ENCODE measurements at regions not wholly inside any gene's neighbourhood (a gene's known extent, or its start where the extent isn't known, plus 50 kb on each side); places are given as distances from the start of the nearest gene placed in this dataset.

- POLR2A ChIA-PET (ENCODE audit: unreplicated experiment) = no interaction called here
- no peak overlapping the region for H3K4me3 ChIP-seq (ENCODE audit: low read length)
- no peak for DNase-seq
- no peaks in the 10 kb centered on the region for H4K20me1 ChIP-seq (ENCODE audit: low read length)
- H3K9me2 ChIP-seq (replicated peaks; ENCODE audit: low read length) = no peaks in the 10 kb centered on the region
- intact Hi-C loops (cut with micrococcal nuclease) = no loop called here
- no peak for ATAC-seq
- H3K9me3 ChIP-seq (ENCODE audit: low read length) = no peaks in the 10 kb centered on the region
- H3K36me3 ChIP-seq (ENCODE audit: low read depth, low read length) = no peaks in the 10 kb centered on the region
- H3K4me2 ChIP-seq (ENCODE audit: low read length) = no peak overlapping the region
- H3K79me2 ChIP-seq (ENCODE audit: low read length) = no peaks in the 10 kb centered on the region
- no peak overlapping the region for H3K9ac ChIP-seq (ENCODE audit: low read length)
- no peaks in the 10 kb centered on the region for H3K27me3 ChIP-seq (ENCODE audit: low read length)
- TF ChIP-seq, protein P1, sequence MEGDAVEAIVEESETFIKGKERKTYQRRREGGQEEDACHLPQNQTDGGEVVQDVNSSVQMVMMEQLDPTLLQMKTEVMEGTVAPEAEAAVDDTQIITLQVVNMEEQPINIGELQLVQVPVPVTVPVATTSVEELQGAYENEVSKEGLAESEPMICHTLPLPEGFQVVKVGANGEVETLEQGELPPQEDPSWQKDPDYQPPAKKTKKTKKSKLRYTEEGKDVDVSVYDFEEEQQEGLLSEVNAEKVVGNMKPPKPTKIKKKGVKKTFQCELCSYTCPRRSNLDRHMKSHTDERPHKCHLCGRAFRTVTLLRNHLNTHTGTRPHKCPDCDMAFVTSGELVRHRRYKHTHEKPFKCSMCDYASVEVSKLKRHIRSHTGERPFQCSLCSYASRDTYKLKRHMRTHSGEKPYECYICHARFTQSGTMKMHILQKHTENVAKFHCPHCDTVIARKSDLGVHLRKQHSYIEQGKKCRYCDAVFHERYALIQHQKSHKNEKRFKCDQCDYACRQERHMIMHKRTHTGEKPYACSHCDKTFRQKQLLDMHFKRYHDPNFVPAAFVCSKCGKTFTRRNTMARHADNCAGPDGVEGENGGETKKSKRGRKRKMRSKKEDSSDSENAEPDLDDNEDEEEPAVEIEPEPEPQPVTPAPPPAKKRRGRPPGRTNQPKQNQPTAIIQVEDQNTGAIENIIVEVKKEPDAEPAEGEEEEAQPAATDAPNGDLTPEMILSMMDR (conservative IDR thresholded peaks at IDR 0.05; ENCODE audit: low read depth, low read length) = no peak
- TF ChIP-seq EZH2phosphoT487 (IDR thresholded peaks at IDR 0.05; ENCODE audit: borderline replicate concordance, low read length) = no peak
- H3F3A ChIP-seq (ENCODE audit: low read length, unreplicated experiment) = no peaks in the 10 kb centered on the region
- H3K4me1 ChIP-seq (ENCODE audit: insufficient read depth, low read length) = no peaks in the 10 kb centered on the region
- H3K27ac ChIP-seq (ENCODE audit: low read length) = no peak overlapping the region
- BruUV-seq (replicated peaks) = no TSS peak
- CTCF ChIA-PET = no interaction called here
- no peak overlapping the region for H2AFZ ChIP-seq (ENCODE audit: low read length)
Observed at GRCh38 chr7:114312649-114313048, 102.0 kb upstream of the FOXP2 start.

- Histone ChIP-seq H3K9ac (ENCODE audit: low read length) (no peak overlapping the region), H3K4me3 (ENCODE audit: low read length) (no peak overlapping the region), H3K27ac (ENCODE audit: low read length) (no peak overlapping the region), H3K79me2 (ENCODE audit: low read length) (no peaks in the 10 kb centered on the region), H3K9me3 (ENCODE audit: low read length) (no peaks in the 10 kb centered on the region), H3K27me3 (ENCODE audit: low read length) (no peaks in the 10 kb centered on the region), H2AFZ (ENCODE audit: low read length) (no peak overlapping the region), H3K4me2 (ENCODE audit: low read length) (no peak overlapping the region), H3K4me1 (ENCODE audit: insufficient read depth, low read length) (no peaks in the 10 kb centered on the region), H4K20me1 (ENCODE audit: low read length) (no peaks in the 10 kb centered on the region), H3K9me2 (replicated peaks; ENCODE audit: low read length) (no peaks in the 10 kb centered on the region), H3F3A (ENCODE audit: low read length, unreplicated experiment) (no peaks in the 10 kb centered on the region), H3K36me3 (ENCODE audit: low read depth, low read length) (no peaks in the 10 kb centered on the region)
- DNase-seq (no peak), ATAC-seq (no peak)
- intact Hi-C loops (cut with micrococcal nuclease) = no loop called here
- POLR2A ChIA-PET (ENCODE audit: unreplicated experiment) = interaction anchor here (0.6 kb wide), 1 partner anchor 56 kb away, joined by 3 read pairs; no protein-coding TSS in a partner anchor
- no peak for TF ChIP-seq EZH2 (IDR thresholded peaks at IDR 0.05; ENCODE audit: low read length, unreplicated experiment)
- TF ChIP-seq, protein P1 (conservative IDR thresholded peaks at IDR 0.05; ENCODE audit: low read depth, low read length) = no peak
- no peak for TF ChIP-seq EZH2phosphoT487 (IDR thresholded peaks at IDR 0.05; ENCODE audit: borderline replicate concordance, low read length)
- no TSS peak for BruUV-seq (replicated peaks)
- CTCF ChIA-PET = no interaction called here
Observed at GRCh38 chr7:114310345-114311110, 104.1 kb upstream of the FOXP2 start.

DNA sequence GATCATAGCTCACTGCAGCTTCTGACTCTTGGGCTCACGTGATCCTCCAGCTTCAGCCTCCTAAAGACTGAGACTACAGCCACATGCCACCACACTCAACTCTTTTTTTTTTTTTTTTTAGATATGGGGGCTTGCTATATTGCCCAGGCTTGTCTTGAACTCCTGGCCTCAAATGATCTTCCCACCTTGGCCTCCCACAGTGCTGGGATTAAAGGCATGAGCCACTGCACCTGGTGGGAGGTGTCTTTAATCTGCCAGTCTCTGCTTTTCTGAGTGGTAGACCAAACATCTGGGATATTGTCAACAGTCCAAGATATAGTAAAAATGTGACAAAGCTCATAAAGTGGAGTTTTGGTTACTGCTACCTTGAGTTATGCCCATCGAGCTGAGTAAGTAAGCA is 104.9 kb upstream of the FOXP2 start:
- no peaks in the 10 kb centered on the region for H3K27me3 ChIP-seq (ENCODE audit: low read length)
- BruUV-seq (replicated peaks) = no TSS peak

More for the DNA sequence above, 104.9 kb upstream of the FOXP2 start:
- ChIA-PET CTCF (no interaction called here), POLR2A (ENCODE audit: unreplicated experiment) (interaction anchor here (0.6 kb wide), 1 partner anchor 55 kb away, joined by 3 read pairs; no protein-coding TSS in a partner anchor)
- no peaks in the 10 kb centered on the region for H4K20me1 ChIP-seq (ENCODE audit: low read length)
- H3K79me2 ChIP-seq (ENCODE audit: low read length) = no peaks in the 10 kb centered on the region
- no peaks in the 10 kb centered on the region for H3K4me1 ChIP-seq (ENCODE audit: insufficient read depth, low read length)
- TF ChIP-seq EZH2 (IDR thresholded peaks at IDR 0.05; ENCODE audit: low read length, unreplicated experiment) (no peak), EZH2phosphoT487 (IDR thresholded peaks at IDR 0.05; ENCODE audit: borderline replicate concordance, low read length) (no peak)
- TF ChIP-seq, protein P1 (conservative IDR thresholded peaks at IDR 0.05; ENCODE audit: low read depth, low read length) = no peak
- no peak overlapping the region for H3K4me3 ChIP-seq (ENCODE audit: low read length)
- no peak for ATAC-seq
- H3K9me3 ChIP-seq (ENCODE audit: low read length) = no peaks in the 10 kb centered on the region
- H3K36me3 ChIP-seq (ENCODE audit: low read depth, low read length) = no peaks in the 10 kb centered on the region
- no peak for DNase-seq
- H3K27ac ChIP-seq (ENCODE audit: low read length) = no peak overlapping the region
- intact Hi-C loops (cut with micrococcal nuclease) = no loop called here
- H3K9ac ChIP-seq (ENCODE audit: low read length) = no peak overlapping the region
- no peak overlapping the region for H3K4me2 ChIP-seq (ENCODE audit: low read length)
- H3K9me2 ChIP-seq (replicated peaks; ENCODE audit: low read length) = no peaks in the 10 kb centered on the region
- H3F3A ChIP-seq (ENCODE audit: low read length, unreplicated experiment) = no peaks in the 10 kb centered on the region
- H2AFZ ChIP-seq (ENCODE audit: low read length) = no peak overlapping the region
